Dendritic cell treated with granulocyte-macrophage colony-stimulating factor and Interleukin-4, amounts not matched to agents 40 ng/mL and 50 ng/mL, for 4 days (primary cell): ENCODE measurements at regions not wholly inside any gene's neighbourhood (a gene's known extent, or its start where the extent isn't known, plus 50 kb on each side); places are given as distances from the start of the nearest gene placed in this dataset.

ENCODE experiments used
- H3K27ac Mint-ChIP-seq: one replicate; pipeline ENCODE4 v1.8.0; 2022; ENCODE audit warnings: mild to moderate bottlenecking, mixed read lengths
- H3K27me3 Mint-ChIP-seq: one replicate; pipeline ENCODE4 v1.8.0; 2022; ENCODE audit warnings: mild to moderate bottlenecking, mixed read lengths
- H3K36me3 Mint-ChIP-seq: one replicate; pipeline ENCODE4 v1.8.0; 2022; ENCODE audit warnings: low read depth, mixed read lengths
- H3K4me1 Mint-ChIP-seq: one replicate; pipeline ENCODE4 v1.8.0; 2022; ENCODE audit warnings: low read depth, mixed read lengths
- H3K4me3 Mint-ChIP-seq: one replicate; pipeline ENCODE4 v1.8.0; 2022; ENCODE audit warnings: mild to moderate bottlenecking, moderate library complexity, mixed read lengths
- H3K9me3 Mint-ChIP-seq: one replicate; pipeline ENCODE4 v1.8.0; 2022; ENCODE audit warnings: mixed read lengths
- intact Hi-C: fragments of 100-400 bp; cut with micrococcal nuclease; formaldehyde crosslinking; loops from one replicate; pipeline ENCODE4 v1.15.0; 2022

GRCh38 chr6:53974941-53975340 lies 136.3 kb upstream of the MLIP start:
- peaks cover 1% of the 10 kb centered on the region for H3K27me3 Mint-ChIP-seq
- H3K9me3 Mint-ChIP-seq: no peaks in the 10 kb centered on the region
- no peaks in the 10 kb centered on the region for H3K4me1 Mint-ChIP-seq
- intact Hi-C loops: loop anchor here (5.0 kb wide), 1 partner anchor 1267 kb away; no protein-coding TSS in a partner anchor
- H3K27ac Mint-ChIP-seq: no peak overlapping the region
- H3K36me3 Mint-ChIP-seq: no peaks in the 10 kb centered on the region
- H3K4me3 Mint-ChIP-seq: no peak overlapping the region

GRCh38 chr6:53975941-53976615 lies 135.2 kb upstream of the MLIP start:
- no peak overlapping the region for H3K27ac Mint-ChIP-seq
- H3K36me3 Mint-ChIP-seq: no peaks in the 10 kb centered on the region
- H3K4me1 Mint-ChIP-seq: no peaks in the 10 kb centered on the region
- H3K27me3 Mint-ChIP-seq: no peaks in the 10 kb centered on the region
- H3K9me3 Mint-ChIP-seq: no peaks in the 10 kb centered on the region
- H3K4me3 Mint-ChIP-seq: no peak overlapping the region
- intact Hi-C loops: loop anchor here (5.0 kb wide), 1 partner anchor 1266 kb away; no protein-coding TSS in a partner anchor

DNA sequence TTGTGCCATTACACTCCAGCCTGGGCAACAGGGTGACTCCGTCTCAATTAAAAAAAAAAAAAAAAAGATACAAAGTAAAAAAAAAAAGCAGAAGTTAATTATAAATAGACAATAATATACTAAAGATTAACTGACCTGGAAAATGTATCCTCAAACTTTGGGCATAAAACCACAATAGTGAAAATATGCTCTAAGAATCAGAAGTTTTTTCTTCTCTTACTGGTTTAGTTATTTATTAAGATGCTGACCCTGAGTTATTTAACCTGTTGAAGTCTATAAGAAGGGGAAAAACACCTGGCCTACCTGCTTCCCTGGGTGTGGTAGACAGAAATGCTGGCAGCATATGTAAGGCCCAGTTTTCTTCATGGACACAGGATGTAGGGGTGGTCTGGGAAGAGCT lies 133.7 kb upstream of the MLIP start:
- H3K27ac Mint-ChIP-seq: no peak overlapping the region

DNA sequence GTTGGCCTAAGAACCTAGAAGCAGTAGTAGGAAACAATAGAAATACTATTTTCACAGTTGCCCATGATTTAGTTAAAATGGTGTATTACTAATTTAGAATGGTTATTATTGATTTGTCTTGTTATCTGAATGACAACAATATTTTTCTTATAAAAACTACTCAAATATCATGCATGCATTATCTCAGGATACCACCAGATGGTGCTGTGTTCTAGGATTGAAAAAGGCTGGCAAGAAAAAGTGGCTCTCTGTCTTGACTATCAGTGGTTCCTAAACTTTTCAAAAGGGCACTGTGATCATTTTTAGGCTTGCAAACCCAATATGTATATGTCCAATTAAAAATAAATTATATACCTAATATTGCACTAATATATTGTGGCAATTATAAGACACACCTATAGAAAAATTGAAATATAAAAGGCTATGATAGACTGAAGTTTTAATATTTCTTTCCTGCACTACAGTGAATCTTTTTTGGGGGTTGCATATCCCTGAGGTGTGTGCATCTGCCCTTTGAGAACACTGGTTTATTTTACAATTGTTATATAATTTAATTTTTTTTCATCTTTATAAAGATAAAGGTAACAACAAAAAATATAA lies 131.7 kb upstream of the MLIP start:
- Mint-ChIP-seq H3K27ac (no peak overlapping the region), H3K27me3 (no peaks in the 10 kb centered on the region), H3K4me3 (no peak overlapping the region), H3K36me3 (no peaks in the 10 kb centered on the region), H3K4me1 (no peaks in the 10 kb centered on the region), H3K9me3 (no peaks in the 10 kb centered on the region)
- intact Hi-C loops: loop anchor here (5.0 kb wide), 1 partner anchor 1263 kb away; no protein-coding TSS in a partner anchor

More for the DNA sequence above, 133.7 kb upstream of the MLIP start:
- no peaks in the 10 kb centered on the region for H3K36me3 Mint-ChIP-seq
- H3K4me1 Mint-ChIP-seq: no peaks in the 10 kb centered on the region
- H3K4me3 Mint-ChIP-seq: no peak overlapping the region
- intact Hi-C loops: loop anchor here (5.0 kb wide), 1 partner anchor 1265 kb away; no protein-coding TSS in a partner anchor
- H3K27me3 Mint-ChIP-seq: no peaks in the 10 kb centered on the region
- no peaks in the 10 kb centered on the region for H3K9me3 Mint-ChIP-seq

DNA sequence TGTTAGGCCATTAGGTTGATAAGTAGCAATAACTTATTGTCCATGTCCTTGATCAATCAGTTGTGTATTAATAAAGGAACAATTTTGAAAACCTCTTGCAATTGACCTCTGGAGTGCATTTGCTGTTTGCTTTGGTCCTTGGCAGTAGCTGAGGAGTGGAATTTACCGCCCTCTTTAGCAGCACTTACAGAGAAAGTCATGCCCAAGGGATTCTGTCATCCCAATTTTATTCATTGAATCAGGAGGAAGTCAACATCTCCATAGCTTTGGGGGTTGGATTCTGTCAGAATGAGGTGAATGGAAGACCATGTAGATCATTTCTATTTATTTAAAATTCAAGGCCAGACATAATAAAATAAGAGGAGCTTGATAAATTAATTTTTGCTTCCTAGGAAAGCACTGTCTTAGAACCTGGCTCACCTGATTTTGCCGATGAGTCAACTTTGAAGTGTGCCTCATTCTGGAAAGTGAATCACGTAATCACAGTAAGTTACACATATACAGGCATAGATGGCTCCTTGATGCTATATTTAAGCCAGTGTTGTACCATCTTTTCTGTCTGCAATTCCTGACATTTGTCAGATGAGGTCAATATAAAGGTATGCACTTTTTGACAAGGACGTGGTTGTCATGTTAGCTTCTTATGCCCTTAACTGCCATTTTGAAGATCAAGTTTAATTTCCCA lies 128.7 kb upstream of the MLIP start:
- intact Hi-C loops: no loop called here
- Mint-ChIP-seq H3K27me3 (no peaks in the 10 kb centered on the region), H3K27ac (no peak overlapping the region), H3K4me3 (no peak overlapping the region), H3K9me3 (no peaks in the 10 kb centered on the region), H3K36me3 (no peaks in the 10 kb centered on the region), H3K4me1 (no peaks in the 10 kb centered on the region)

DNA sequence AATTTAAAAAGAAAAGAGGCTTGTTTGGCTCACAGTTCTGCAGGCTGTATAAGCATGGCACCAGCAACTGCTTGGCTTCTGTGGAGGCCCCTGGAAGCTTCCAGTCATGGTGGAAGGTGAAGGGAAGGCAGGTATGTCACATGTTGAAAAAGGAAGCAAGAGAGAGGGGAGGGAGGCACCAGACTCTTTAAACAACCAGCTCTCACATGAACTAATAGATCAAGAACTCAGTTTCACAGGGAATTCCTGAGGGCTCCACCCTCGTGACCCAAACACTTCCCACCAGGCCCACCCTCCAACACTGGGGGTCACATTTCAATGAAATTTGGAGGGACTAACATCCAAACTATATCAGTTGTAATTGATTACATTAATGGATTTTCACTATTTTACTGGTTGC lies 127.9 kb upstream of the MLIP start:
- Mint-ChIP-seq H3K27me3 (no peaks in the 10 kb centered on the region), H3K36me3 (no peaks in the 10 kb centered on the region), H3K27ac (no peak overlapping the region), H3K4me3 (no peak overlapping the region), H3K4me1 (no peaks in the 10 kb centered on the region), H3K9me3 (no peaks in the 10 kb centered on the region)
- intact Hi-C loops: no loop called here

DNA sequence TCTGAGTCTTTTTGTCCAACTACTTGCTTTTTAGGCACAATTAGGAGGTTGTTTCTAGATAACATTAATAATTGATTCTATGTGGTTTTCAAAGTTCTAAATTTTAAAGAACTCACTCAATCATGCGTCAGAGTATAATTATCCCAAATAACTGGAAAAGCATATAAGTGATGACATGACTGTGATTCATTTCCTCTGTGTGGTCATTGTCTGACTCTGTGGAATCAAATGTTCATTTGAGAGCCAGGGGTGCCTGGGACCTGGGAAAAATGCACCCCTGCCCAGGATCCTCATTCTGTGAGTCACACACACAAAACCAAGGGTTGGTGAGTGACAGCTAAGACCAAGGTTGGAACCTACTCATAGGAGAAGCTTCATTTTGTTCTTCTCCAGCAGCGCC lies 127.1 kb upstream of the MLIP start:
- Mint-ChIP-seq H3K9me3 (no peaks in the 10 kb centered on the region), H3K36me3 (no peaks in the 10 kb centered on the region), H3K4me3 (no peak overlapping the region), H3K4me1 (no peaks in the 10 kb centered on the region), H3K27ac (no peak overlapping the region), H3K27me3 (no peaks in the 10 kb centered on the region)
- intact Hi-C loops: no loop called here

DNA sequence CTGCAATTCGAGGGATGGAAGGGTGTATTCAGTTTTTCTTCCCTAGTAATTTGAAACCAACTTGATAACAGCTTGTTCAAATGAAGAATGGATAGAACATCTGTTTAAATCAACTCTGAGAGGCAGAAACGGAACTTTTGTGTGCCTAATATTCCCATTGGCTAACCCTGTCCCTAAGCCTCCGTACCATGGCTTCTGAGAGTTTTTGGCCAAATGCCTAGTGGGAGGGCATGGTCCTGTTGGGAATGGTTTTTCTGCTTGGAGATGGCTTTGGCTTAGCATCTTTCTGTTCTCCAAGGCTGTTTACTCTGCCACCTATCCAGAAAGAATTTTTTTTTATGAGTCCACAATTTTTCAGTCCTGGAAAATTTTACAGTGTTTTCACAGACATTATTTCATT lies 126.7 kb upstream of the MLIP start:
- Mint-ChIP-seq H3K9me3 (no peaks in the 10 kb centered on the region), H3K27me3 (no peaks in the 10 kb centered on the region), H3K4me3 (no peak overlapping the region), H3K27ac (no peak overlapping the region), H3K4me1 (no peaks in the 10 kb centered on the region), H3K36me3 (no peaks in the 10 kb centered on the region)
- intact Hi-C loops: no loop called here

DNA sequence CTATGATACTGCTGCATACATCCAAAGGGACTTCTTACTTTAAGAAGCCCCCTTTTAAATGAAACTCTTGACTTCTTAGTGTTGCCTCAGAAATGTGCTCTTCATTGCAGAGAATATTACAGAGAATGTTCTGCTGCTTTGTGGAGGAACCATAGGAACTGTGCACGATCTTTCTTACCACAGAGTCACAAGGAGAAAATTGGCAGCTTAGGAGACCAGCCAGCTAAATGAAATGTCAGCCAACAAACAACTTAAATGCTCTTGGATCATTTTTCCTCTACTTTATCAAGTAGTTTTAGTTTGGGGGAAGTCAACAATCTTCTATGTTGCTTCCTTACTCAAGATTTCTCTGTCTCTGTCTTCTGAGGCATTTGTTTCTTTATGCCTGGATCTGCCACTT lies 125.9 kb upstream of the MLIP start:
- Mint-ChIP-seq H3K4me3 (no peak overlapping the region), H3K27ac (no peak overlapping the region), H3K36me3 (no peaks in the 10 kb centered on the region), H3K9me3 (no peaks in the 10 kb centered on the region), H3K27me3 (no peaks in the 10 kb centered on the region), H3K4me1 (no peaks in the 10 kb centered on the region)
- intact Hi-C loops: no loop called here

- H3K27me3 Mint-ChIP-seq: no peaks in the 10 kb centered on the region
- H3K36me3 Mint-ChIP-seq: no peaks in the 10 kb centered on the region
- H3K4me1 Mint-ChIP-seq: no peaks in the 10 kb centered on the region
- intact Hi-C loops: no loop called here
- H3K27ac Mint-ChIP-seq: no peak overlapping the region
- H3K4me3 Mint-ChIP-seq: no peak overlapping the region
- no peaks in the 10 kb centered on the region for H3K9me3 Mint-ChIP-seq
These were observed 125.0 kb upstream of the MLIP start for GRCh38 chr6:53986165-53986720.

DNA sequence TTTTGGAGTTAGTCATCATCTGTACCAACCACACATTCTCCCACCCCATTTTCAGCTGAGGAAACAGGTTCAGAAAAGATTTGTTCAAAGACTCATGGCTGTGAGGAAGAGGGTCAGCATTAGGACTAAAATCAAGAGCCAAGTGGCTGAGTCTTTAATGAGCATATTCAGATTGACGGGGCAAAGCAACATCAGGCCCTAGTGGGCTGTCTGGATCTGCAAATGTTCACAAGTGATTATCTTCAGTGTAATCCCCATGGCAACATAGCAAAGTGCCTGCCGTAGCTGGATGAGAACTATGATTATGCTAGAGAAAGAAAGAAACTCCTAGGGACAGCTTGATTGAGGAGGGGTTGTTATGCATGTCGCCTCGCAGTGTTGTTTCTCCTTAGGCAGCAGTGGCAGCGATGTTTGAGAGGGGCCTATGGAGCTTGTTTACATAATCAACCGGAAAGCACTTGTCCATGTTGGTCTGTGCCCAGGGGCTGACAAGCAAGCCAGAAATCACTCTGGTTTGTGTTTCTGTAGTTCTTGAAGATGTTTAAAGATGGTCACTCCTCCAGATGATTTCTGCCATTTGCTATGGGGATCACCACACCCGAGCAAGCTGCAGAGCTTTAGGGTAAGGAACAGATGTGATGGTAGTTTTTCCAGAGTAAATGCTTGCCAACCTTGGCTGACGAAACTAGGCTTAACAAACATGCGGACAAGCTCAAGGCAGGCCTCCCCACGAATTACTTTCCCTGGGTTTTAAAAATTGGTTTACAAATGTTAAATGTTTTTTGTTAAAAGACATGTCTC lies 124.3 kb upstream of the MLIP start:
- H3K27me3 Mint-ChIP-seq: no peaks in the 10 kb centered on the region
- no peak overlapping the region for H3K4me3 Mint-ChIP-seq
- intact Hi-C loops: no loop called here
- no peaks in the 10 kb centered on the region for H3K36me3 Mint-ChIP-seq
- H3K9me3 Mint-ChIP-seq: no peaks in the 10 kb centered on the region
- H3K4me1 Mint-ChIP-seq: no peaks in the 10 kb centered on the region
- no peak overlapping the region for H3K27ac Mint-ChIP-seq

GRCh38 chr6:53987522-53987888 lies 123.7 kb upstream of the MLIP start:
- Mint-ChIP-seq H3K9me3 (no peaks in the 10 kb centered on the region), H3K27me3 (no peaks in the 10 kb centered on the region), H3K4me3 (no peak overlapping the region), H3K4me1 (no peaks in the 10 kb centered on the region), H3K27ac (no peak overlapping the region), H3K36me3 (no peaks in the 10 kb centered on the region)
- intact Hi-C loops: no loop called here

DNA sequence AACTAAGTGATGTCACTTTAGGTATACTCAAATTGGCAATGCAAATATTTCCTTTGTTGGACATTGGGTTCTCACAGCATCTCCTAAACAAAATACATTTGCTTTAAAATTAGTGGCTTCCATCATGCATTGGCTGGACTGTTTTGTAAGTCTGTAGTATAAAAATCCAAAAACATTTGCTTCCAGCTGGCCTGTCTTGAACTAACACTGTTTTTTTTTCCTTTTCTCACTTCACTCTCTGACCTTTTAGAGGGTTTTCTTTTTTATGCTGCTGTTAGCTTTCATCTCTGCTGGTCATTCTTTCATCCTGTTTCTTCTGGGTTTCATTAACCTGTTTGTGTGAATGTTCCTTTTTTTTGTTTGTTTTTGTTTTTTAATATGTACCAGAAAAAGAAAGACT lies 121.7 kb upstream of the MLIP start:
- Mint-ChIP-seq H3K9me3 (no peaks in the 10 kb centered on the region), H3K4me1 (no peaks in the 10 kb centered on the region), H3K4me3 (no peak overlapping the region), H3K36me3 (no peaks in the 10 kb centered on the region), H3K27me3 (no peaks in the 10 kb centered on the region), H3K27ac (no peak overlapping the region)
- intact Hi-C loops: no loop called here

GRCh38 chr6:53992522-53992921 lies 118.7 kb upstream of the MLIP start:
- intact Hi-C loops: no loop called here
- H3K36me3 Mint-ChIP-seq: no peaks in the 10 kb centered on the region
- no peaks in the 10 kb centered on the region for H3K4me1 Mint-ChIP-seq
- no peaks in the 10 kb centered on the region for H3K27me3 Mint-ChIP-seq
- H3K4me3 Mint-ChIP-seq: no peak overlapping the region
- H3K9me3 Mint-ChIP-seq: no peaks in the 10 kb centered on the region
- no peak overlapping the region for H3K27ac Mint-ChIP-seq
